ENCODE measurements at regions not wholly inside any gene's neighbourhood (a gene's known extent, or its start where the extent isn't known, plus 50 kb on each side); places are given as distances from the start of the nearest gene placed in this dataset.
"Not testable (repeated sequence)": the region's sequence is repeated elsewhere in the genome, so short reads cannot be mapped to it uniquely, and the experiment has no call there.

DNA sequence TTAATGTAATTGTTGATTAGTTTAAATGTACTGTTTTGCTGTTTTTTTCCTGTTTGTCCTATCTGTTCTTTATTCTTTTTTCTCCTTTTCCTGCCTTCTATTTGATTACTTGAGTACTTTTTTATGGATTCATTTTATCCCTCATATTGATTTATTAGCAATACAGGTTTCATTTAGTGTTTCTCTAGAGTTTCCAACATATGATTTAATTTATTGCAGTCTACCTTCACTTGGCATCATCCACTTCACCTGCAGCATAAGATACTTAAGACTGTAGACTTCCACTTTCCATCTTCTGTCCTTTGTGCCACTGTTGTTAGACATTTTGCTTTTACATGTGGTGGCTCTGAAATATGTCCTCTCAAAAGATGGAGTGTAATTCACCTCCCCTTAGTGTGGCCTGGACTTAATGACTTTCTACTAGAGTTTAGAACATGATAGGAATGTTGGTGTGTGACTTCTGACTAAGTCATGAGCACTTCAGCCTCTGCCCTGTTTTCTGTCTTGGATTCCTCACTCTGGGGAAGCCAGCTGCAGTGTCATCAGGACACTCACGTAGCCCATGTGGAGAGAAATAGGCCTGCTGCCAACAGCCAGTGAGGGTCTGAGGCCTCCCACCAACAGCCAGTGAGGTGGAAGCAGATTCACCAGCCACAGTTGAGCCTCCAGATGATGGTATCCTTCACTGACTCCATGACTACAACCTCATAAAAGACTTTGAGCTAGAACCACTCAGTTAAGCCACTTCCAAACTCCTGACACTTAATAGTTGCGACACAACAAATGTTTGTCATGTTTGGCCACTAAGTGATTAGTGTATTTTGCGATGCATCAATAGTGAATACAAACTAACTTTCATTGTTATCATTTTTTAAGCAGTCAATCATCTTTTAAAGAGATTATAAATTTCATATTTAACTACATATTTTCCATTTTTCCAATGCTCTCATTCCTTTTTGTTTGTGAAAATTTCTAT is 643.5 kb upstream of the DPP6 start:
- DNase-seq (ENCODE audit: low spot score): no peak

DNA sequence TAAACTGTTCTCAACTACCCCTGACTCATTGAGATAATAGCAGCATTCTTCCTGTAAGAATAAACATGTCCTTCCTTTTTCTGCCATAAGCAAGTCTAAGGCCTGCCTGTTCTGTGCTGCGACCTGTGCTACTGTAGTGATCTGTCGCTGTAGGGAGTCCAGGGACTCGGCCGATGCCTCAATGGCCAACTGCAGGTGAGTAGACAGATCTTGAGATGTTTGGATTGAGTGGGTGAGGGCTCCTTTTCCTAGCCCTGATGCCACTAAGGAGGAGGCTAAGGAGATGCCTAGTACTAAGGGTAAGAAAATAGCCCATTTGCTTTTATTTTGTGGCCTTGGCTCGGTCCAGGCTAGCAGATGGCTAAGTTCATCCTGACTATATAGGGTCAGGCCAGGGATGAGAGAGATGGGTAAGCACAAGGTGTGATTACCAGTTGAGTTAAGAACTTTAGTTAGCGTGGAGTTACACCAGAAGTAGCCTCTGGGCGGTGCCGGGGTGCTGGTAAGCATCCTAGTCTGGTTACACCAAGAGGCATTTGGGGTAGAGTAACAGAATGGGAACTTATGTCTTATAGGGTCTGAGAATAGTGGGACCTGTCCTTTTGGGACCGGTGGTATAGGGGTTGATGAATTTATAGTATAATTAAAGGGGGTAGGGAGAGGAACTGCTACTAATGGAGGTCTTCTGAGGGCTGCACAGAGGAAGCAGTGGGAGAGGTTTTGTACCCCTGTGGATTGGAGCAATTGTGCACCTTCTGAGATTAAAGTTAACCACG is 642.4 kb upstream of the DPP6 start:
- not testable (repeated sequence) for DNase-seq (ENCODE audit: low spot score)

DNA sequence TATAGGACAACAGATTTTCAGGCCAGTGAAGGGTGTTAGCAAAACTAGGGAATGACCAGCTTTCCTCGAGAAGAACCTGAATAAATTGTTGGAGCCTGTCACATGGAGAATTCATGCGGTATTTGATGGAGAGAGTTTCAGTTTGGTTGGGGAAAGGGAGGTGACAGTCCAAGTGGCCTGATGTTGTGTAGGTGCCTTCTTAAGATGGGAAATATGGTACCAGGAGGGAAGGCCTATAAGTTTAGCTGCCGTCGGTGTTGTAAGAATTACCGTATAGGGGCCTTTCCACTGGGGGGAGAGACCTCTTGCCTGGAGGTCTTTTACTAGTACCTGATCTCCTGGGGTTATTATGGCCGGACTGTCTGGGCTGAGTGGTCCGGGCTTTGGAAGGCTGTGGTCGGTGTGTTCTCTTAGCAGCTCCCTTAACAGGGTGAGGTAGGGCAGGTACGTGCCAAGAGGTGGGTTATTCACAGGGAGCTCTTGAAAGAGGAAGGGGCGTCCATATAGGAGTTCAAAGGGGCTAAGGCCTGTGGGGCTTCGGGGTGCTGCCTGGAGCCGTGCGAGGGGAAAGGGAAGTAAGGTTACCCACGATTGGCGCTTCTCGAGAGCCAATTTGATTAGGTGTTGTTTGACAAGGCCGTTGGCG is 641.1 kb upstream of the DPP6 start:
- not testable (repeated sequence) for DNase-seq (ENCODE audit: low spot score)

DNA sequence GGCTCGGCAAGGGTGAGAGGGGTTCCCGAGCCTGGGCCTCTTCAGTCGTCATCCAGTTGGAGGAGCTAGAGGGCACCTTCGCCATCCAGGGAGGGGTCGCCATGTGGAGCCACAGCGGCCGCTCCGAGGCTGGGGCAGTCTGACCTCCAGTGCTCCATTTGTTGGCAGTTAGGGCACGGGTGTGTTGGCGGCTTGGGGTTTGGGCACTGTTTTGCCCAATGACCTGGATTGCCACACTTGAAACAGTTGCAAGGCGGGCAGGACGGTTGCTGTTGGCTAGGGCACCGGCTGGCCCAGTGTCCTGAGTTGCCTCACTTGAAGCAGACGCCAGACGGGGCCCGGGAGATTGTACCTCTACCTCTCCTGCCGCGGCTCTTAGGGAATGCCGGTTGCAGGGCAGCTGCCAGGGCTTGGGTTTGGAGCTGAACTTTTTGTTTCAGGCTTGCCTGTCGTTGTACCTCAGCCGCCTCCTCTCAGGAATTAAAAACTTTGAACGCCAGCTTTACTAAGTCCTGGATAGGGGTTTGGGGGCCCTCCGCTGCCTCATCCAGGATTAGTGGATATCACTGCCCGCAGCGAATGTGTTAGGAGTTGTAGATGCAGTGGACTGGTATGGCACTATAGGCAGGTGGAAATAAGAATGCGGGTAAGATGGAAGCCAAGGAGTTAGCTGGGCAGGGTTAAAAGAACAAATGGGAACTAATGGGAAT is 639.9 kb upstream of the DPP6 start:
- not testable (repeated sequence) for DNase-seq (ENCODE audit: low spot score)

DNA sequence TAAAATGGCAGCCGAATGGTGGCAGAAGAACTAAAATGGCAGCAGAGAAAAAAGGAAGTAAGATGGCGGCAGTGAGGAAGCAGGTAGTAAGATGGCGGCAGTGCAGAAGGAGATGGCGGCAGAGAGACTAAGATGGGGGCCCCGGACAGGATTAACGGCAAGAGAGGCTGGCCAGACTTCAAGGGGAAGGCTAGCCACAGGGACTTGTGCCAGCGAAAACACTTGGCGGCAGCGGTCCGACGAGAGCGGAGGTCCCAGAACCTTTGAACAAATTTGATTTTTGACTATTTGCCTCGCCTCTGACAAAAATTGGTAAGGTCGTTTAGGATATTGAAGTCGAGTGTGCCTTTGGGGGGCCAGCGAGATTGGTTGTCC is 639.4 kb upstream of the DPP6 start:
- not testable (repeated sequence) for DNase-seq (ENCODE audit: low spot score)

DNA sequence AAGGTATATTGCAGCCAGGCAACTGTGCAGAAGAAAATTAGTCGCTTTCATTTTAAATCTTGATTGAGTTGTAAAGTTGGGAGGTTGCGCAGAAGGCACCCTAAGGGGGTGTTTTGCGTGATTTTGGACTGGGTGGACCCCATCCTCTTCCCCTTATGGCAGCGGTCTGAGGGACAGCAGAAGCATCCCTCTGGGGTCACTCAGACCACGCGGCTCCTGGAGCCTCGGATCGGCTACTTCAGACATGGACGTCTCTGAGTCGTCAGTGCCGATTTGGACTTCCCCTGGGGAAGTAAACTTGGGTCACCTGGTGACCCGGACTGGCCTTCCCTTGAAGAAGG is 639.0 kb upstream of the DPP6 start:
- DNase-seq (ENCODE audit: low spot score): no peak

DNA sequence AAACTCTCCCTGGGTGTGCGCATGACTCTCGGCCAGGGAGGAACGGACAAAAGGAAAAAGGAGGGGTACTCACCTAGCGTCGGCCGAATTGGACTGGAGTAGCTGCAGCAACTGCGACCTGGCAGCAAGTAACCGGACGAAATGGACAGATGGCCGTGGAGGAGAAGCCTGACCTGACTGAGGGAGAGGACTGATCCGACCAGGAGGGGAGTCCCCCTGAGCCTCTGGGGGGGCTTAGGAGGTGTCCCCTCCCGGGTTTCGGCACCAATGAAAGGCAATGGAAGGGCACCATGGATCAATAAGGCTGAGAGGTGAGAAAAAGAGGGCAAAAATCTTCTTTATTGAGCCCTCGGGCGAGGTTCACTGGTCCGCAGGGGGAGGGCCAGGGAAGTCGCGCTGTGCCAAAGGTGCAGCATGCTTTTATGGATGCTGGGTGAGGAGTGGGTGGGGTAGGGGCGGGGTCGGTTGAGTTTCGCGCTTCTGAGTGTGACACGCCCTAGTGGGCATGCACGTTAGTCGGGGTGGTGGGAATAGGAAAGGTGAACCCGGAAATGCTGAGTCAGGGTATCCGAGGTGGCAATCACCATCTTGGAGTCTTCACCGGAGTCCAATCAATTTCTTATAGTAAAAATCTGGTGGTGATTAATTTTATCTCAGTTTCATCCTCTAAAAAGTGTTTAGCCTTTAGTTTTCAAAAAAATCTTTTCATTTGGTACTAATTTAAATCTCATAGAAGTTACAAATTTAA is 638.5 kb upstream of the DPP6 start:
- no peak for DNase-seq (ENCODE audit: low spot score)

DNA sequence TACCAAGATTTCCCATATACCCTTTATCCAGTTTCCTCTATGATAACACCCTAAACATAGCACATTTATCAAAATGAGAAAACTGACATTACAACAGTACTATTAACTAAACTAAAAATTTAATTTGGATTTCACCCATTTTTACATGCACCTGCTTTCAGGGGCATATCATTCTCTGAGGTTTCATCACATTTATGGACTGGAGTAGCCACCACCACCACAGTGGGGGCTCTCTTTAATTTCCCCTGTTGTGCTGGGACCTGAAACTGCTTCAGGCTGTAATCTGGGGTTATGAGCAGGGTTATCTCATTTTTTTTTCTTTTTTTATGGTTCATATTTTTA is 637.9 kb upstream of the DPP6 start:
- no peak for DNase-seq (ENCODE audit: low spot score)

DNA sequence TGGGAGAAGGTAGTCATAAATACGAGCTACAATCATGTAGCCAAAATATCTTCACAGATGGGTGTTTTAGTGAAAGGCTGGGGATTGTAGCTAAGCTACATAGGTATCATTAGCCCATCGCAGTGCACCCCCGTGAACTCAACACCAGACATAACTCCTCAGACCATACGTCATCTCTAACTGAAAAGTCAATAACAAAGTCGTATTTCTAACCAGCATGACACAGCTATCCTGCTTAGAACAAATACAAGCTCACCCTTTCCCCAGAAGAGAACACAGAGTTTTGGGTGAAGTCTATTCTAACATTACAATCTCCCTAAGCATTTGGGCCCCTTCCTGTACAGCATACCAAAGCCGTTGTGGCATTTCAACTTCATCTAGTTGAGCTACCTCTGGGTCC is 636.6 kb upstream of the DPP6 start:
- DNase-seq (ENCODE audit: low spot score): no peak

DNA sequence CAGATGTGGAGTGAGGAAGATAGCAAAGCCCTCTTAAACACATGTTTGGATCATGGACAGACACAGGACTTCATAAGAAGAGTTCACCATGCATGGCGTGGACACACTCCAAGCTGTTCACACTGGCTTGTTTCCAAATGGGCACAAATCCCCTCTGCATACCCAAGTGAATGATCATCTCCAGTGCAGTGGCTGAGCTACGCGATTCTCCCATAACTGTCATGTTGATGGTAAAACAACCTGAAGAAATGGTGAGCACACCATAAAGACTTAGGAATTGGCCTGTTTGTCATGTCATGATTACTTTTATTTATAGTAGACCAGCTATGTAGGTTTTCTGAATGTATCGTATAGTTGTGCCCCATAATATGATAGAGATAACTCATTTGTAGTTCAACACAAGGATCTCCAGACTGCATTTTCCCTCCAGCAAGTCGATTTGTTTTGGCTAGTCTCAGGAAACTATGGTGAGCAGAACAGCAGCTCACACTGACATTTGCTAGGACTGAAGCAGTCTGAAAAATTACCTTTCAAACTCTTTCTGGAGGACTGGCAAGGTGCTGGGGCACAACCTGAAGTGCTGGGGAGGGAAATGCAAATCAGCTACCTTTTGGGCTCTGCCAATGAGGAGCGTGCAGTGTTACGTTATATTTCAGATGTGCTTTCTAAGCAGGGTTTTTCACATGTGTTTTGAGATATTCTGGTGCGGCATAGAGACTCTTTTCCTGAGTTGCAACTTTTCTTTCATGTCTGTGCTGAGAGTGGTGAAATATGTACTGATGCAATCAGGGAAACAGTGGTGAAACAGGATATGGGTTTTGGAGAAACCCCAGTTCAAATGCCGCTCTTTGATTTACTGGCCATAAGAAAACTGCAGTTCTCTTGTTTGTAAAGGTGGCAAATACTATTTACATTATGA is 629.6 kb upstream of the DPP6 start:
- DNase-seq (ENCODE audit: low spot score): no peak

DNA sequence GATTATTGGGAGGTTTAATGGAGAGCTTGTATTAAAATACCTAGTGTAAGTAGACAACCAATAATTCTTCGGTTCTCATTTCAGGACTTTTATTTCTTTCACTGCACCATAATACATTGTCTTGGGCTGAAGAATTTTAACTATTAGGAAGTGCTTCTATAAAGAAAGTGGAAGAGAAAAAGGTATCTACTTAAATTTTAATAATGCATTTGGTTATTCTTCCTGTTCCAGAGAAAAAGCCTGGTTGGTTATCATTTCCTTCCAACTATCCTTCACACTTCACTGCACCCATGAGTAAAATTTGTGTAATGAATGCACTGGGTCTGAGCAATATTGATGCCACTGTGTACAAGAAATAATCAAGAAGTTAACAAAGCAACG is 629.0 kb upstream of the DPP6 start:
- DNase-seq (ENCODE audit: low spot score): no peak

DNA sequence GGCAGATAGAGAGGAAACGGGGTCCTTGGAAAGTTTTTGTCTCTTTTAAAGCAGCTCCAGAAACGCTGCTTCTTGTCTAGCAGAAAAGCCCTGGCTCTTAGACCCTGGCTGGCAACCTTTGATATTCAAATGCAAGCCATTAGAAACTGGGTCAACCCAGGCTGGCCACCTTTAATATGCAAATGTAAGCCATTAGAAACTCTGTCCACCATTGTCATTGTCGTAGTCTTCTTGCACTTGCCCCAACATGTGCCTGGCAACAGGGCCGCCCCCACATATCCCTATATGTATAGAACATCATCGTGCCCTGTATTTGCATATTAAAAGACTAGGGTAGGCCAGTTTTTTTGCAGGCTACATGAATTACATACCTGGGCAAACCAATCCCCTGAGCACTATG is 621.3 kb upstream of the DPP6 start:
- DNase-seq (ENCODE audit: low spot score): no peak

DNA sequence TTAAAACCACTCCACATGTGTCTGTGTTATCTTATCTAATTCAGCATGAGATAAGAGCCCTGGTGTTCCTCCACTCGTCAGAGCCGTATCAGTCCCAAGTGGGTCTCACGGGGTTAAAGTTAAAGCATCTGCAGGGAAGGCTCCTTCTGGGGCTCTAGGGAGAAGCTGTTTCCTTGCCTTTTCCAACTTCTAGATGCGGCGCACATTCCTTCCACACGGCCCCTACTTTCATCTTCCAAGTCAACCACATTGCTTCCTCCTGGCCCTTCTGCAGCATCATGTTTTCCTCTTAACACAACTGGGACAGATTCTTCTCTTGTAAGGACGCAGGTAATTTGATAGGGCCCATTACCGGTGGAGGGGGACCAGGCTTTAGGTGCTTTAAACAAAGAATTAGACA is 620.1 kb upstream of the DPP6 start:
- DNase-seq (ENCODE audit: low spot score): no peak

DNA sequence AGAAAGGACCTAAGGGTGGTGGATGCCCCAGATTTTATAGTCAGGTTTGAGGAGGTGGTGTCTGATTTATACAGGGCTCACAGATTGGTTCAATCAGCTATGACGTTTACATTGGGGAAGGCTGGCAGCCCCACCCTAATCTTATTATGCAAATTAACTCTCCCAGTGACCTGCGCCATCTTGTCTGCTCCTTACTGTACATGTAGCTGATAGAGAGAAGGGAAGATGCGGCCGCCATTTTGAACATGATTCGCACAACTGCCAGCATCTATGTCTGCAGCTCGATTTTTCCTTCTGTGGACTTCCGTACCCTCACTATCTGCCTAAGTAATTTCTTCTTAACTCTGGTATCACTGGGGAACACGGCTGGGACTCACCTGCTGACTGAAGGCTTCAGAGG is 619.0 kb upstream of the DPP6 start:
- no peak for DNase-seq (ENCODE audit: low spot score)

DNA sequence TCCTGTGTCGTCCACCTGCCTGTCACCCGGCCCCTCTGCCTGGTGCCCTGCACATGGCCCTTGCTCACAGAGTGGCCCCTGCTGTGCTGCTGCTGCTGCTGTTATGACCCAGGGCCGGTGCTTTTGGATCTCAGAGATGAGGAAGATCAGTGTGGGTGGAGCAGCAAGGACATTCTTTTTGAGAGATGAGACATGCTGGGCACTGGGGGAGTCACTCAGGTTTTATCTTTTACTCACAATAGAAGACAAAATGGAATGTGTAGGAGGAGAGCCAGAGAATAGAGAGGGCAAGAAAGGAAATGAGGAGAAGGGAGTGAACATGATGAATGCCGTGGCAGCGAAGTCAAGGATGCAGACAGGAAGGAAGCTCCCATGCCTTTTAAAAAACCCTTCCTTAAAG is 611.5 kb upstream of the DPP6 start:
- no peak for DNase-seq (ENCODE audit: low spot score)

DNA sequence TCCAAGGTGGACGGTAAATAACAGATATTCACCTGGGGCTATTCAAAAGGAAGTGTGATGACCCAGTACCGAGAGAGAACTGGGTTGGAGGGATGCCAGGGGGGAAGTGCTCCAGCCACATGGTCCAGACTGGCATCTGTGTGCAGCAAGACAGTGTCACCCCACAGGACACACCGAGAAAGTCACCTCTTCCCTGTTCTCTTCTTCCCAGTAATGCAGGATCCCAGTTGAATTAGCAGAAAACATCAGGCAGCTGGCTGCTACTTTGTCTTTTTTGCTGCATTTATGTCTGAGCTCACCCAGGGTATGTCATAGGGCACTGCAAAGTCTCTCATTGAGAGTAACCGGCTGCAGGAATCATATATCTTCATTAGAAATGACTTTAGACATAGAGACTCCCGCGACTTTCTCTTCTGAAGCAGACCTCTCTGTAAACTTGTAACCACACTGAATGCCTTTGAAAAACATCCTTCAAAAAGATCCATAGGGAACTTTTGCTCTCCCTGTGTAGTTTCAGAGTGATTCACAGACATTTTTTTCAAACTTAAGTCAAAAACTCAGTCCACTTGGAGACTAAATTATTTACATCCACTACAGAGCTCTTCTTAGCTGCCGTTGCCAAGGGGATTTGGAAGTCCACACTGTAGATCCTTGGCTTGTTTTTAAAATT is 609.0 kb upstream of the DPP6 start:
- no peak for DNase-seq (ENCODE audit: low spot score)

DNA sequence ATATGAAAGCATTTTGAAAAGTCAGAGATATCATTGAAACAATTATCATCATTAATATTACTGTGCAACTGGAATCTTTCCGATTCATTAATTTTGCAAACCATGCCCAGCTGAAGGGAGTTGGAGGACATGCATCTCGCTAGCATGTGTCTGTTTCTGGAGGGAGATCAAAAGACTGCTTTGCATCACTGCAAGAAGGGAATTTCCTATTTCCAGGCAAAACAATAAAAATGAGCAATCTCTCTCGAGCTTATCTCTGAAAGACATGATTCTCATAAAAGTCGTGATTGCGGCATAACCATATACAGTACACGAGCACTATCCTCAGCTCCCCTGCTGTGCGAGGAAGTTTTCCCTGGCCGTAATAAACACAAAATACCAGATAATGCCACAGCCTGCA is 607.6 kb upstream of the DPP6 start:
- DNase-seq (ENCODE audit: low spot score): no peak

DNA sequence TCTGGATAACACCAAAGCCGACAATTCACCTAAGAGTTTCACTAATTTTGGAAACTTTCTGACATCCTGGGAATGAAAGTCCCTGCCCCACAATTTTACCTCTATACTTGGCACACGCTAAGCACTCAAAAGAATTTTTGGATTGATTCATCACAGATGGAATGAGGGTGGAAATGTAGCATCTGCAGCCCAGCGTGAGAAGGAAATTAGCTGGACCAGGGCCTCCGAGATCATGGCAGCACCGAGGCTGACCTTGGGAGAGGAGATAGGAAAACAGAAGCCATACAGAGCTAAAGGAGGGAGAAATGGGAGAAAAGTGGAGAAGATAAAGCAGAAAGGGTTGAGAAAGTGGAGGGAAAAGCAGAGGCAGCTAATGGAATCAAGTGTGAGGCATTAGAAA is 606.6 kb upstream of the DPP6 start:
- DNase-seq (ENCODE audit: low spot score): no peak

DNA sequence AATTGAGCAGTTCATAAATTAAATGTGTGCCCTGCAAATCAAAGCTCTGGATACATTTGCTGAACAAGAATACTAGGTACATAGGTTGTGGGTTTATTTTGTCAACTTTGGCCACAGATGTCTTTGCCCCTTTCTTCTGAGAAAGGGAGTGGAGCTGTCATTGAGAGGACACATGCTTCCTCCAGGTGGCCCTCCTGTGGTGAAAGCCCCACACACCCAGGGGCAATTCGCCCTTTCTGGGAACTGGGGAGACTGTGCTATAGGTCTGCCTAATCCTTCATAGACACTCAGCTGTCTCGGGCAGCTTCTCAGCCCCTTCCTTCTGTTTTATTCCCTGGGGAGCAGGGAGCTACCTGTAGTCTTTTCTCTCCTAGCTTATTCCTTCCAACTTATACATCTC is 605.7 kb upstream of the DPP6 start:
- DNase-seq (ENCODE audit: low spot score): no peak

DNA sequence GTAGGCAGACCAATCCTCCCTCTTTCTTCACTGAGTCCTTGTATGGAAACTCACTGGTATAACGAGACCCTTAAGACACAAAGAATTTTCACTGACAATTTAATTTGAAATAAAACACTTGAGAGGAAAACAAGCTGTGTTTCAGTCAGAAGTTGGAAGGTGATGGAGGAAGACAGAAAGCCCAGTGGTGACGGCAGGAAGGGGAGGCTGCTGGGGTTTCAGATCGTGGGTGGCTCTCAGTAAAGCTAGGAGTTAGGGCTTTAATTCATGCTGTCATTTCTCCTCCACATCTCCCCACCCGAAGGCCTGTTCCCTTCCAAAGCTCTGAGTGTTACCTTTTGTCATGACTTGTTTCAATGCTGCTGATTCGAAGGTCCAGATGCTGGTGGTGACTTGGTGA is 605.2 kb upstream of the DPP6 start:
- no peak for DNase-seq (ENCODE audit: low spot score)

All from D341Med (cell line).